NCI-H1092 (cell line): ENCODE measurements at regions not wholly inside any gene's neighbourhood (a gene's known extent, or its start where the extent isn't known, plus 50 kb on each side); places are given as distances from the start of the nearest gene placed in this dataset.
"Not testable (repeated sequence)": the region's sequence is repeated elsewhere in the genome, so short reads cannot be mapped to it uniquely, and the experiment has no call there.

ENCODE experiments used
- DNase-seq: peaks from one replicate; lab custom pipeline; 2025; lab: John Stamatoyannopoulos, UW

DNA sequence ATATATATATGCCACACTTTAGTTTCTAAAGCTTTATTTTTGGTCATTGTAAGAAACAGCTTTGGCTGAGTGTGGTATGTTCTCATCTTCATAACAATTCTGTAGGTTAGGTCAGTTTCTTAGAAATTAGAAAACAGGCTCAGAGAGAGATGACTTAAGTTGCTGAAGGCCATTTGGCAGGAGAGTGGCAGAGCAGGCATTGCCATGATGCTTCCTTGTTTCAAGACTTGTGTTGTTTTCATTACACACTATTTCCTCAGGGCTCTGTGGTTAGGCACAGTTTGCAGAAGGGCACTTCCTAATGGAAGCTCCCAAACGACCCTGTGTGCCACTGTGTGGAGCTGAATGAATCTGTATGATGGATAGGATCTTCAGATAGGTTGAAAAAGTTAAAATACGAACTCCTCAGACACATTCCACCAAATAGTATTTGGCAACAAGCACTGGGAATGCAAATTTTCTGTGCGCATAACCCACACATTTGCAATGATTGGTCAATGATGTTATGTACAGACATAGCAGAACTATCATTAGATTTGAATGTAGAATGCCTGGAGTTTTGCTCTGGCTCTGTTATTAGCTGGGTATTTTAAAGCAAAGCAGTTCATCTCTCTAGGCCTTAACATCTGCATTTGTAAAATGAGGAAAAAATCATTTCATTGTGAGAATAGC, 274.3 kb upstream of the HS3ST1 start:
- DNase-seq: no peak

DNA sequence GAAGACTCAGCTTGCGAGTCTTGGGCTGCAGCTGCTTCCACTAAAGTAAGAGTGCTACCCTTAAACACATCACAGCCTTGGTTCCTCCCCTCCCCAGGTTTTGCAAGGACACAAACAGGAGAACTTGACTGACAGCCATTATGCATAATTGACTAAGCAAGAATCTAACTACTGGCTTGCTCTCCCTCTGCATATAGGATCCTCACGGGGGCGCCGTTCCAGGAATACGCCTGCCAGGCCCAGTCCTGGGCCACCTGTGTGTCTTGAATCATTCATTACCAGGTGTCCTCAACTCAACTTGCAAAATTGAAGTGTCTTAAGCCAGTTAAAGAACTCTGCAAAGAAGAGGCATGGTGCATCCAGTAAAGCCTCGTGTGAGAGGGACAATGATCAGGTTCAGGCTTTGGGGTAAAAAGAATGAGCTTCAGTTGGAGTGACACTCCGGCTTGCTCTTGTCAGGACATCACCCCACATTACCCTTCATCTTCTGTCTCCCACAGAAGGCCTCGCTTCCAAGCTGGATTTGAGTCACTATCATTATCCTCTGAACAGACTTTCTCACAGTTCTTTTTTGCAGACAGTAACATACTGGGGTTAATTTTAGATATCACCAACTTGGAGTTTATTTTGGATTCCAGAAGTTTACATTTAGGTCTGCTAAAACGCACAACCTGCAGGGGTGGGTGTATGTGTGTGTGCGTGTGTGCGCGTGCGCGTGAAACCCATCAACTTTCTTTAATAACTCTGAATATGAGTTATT, 273.5 kb upstream of the HS3ST1 start:
- DNase-seq: no peak

DNA sequence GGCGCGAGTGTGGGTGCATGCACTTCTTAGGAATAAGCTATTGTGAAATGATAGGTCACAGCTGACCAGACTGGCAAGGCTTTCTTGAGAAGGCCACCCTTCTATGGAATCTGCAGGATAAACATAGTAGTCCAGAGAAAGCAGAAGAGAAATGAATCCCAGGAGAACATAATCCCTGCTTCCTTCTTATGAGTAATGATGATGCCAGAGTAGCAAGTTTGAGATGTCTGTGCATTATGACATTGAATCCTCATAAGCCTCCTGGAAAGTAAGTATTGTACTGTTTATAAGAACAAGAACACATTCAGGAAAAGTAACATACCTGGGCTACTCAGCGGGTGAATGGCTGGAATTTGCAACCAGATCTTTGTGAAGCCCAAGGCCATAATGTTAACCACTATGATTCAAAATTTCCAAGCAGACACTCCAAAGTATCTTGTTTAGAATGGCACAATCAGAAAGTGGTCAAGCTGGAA, 272.1 kb upstream of the HS3ST1 start:
- no peak for DNase-seq

DNA sequence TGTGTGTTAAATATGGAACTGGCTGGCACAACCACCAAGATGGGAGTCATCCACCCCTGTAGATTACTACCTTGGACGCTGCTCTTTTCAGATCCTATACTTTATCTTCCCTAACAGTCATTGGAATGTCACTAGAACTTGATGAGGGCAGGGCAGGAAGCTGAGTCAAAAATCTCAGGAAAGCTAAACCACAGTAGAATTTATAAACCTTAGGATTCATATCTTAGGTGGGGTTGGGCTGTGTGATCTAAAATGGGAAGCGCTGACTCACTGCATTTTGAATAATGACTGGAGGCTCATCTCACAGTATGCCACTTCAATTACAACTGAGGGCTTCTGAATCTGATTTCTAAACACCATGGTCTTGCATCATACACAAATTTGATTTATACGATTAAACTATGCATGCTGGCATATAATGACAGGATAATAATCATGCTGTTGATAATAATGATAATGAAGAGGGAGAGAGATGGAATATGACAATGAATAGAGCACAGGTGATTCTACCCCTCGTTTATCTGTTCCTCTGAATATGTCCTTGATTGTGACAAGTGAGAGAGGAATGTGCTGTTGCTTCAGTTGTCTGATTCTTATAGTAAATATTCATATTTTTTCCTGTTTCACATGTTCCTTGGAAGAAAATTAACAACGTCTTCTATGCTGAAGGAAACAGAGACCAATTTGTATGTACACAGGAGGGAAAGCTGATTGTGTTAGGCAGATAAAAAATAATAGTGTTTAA, 270.3 kb upstream of the HS3ST1 start:
- DNase-seq: no peak

DNA sequence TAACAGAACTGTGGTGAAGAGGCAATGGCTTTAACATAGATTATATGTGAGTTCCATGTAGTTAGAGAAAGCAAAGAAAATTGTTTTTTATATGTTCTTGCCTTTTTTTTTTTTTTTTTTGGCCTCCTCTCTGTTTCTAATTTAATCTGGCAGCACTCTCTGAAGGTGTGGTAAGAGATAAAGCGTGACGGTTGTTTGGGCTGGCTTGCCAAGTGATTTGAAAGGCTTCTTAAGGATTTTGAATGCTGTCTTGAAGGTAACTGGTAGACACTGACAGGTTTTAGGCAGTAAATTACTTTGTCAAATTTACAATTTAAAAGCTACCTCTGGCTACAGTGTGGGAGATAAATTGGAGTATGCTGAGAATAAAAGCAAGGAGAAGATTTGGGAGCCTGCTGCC, 269.3 kb upstream of the HS3ST1 start:
- DNase-seq: no peak

DNA sequence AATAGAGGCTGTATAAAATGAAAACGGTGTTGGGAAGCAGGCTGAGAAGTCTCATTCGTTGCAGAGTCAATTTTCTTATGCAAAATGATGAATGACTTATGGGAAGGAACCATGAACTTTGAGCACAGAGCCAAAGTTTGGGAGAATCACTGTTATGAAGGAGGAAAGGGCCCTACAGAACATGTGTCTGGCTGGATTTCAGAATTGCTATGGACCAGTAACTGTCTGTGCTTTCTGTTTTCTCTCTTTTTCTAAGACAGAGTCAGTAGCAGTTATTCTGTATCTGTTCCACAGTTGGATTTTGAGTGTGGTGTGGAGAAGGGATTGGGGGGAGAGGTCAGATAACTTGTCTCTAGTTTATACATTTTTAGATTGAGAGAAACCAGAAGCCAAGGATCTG, 265.0 kb upstream of the HS3ST1 start:
- DNase-seq: no peak

DNA sequence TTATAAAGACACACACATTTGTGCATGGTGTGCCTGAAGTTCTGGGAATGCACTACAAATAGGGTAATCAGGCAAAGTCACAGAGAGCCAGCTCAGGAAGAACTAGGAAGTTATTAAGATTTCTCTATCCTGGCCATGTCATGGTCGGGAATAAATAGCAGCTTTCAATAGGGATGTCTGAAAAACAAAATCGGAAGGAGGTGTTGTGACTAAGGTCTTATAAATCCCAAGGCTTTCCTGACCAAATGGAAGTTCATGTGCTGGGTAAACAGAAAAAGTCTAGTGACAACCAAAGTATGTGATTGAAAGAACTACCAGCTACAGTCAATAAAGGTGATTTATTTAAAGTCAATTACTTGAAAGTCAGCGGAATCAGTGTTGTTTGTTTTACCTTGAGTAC, 262.5 kb upstream of the HS3ST1 start:
- DNase-seq: no peak

DNA sequence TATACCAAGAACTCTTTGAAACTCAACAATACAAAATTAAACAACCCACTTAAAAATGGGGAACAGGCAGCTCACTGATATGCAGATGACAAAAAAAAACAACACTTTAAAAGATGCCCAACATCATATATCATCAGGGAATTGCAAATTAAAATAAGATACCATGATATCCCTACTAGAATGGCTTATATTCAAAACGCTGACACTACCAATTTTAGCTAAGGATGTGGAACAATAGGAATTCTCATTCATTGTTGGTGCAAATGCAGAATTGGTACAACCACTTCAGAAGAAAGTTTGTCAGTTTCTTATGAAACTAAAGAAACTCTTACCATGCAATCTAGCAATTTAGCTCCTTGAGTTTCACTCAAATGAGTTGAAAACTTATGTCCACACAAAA, 259.0 kb upstream of the HS3ST1 start:
- no peak for DNase-seq

DNA sequence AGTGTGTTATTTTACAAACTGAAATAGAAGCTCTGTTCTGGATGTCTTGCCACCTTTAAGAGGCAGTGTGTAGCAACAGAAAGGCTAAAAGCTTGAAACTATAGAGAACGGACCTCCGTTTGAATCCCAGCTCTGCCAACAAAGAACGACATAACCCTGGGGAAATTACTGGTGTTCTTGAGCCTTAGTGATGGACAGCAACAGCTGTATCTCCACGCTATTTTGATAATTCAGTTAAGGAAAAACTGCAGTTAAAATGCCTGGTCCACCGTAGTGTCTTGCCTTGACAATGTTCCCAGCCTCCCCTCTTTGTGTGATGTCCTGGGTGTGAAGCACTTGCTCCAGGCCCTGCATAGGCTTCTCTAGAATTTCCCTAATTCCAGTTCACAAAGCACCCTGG, 256.8 kb upstream of the HS3ST1 start:
- no peak for DNase-seq

DNA sequence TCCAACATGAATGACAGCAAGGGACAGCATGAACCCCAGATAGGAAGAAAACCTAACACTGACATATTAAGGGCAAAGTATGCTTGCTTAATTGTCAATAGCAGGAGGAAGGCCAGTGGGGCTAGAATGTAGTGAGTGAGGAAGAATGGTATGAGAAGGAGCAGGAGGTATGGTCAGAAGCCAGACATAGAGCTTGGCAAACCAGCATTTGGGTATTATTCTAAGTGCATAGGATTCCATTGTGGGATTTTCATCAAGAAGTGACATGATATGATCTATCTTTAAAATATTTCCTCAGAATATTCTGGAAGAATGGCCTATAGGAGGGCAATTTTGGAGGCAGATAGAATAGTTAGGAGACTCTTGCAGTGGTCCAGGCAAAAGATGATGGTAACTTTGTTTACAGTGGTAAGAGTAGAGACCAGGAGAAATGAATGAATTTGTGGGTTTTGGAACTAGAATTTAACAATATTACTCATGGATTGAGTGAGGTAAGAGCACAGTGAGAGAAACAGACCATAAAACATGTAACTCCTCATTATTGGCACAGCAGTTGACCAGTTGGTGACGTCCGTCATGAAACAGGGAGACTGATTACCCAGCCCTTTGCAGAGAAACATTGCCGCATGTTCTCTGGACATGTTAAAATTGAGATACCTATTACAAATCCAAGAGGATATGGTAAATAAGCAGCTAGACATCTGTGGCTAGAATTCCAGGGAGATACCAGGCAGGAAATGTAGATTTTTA, 246.5 kb upstream of the HS3ST1 start:
- no peak for DNase-seq

DNA sequence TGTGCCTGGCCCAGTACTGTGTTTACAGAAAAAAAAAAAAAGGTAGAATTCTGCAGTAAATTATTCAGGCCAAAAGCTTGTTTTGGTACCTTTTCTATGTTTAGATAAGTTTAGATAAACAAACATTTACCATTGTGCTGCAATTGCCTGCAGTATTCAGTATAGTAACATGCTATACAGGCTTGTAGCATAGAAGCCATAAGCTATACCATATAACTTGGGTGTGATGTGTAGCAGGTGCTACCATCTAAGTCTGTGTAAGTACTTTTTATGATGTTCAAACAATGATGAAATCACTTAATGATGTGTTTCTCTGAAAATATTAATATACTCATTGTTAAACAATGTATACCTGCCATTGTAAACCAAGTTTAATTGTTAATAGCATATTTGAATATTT, 241.6 kb upstream of the HS3ST1 start:
- no peak for DNase-seq

DNA sequence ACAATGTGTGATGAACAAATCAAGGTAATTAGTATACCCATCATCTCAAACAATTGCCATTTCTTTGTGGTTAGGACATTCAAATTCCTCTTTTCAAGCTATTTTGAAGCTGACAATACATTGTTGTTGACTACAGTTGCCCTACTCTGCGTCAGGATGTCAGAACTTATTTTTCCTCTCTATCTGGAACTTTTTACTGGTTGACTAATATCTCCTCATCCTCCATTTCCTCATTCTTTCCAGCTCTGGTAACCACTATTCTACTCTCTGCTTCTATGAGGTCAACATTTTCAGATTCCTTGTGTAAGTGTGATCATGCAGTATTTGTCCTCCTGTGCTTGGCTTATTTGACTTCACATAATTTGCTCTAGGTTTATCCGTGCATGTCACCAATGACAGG, 240.5 kb upstream of the HS3ST1 start:
- no peak for DNase-seq

DNA sequence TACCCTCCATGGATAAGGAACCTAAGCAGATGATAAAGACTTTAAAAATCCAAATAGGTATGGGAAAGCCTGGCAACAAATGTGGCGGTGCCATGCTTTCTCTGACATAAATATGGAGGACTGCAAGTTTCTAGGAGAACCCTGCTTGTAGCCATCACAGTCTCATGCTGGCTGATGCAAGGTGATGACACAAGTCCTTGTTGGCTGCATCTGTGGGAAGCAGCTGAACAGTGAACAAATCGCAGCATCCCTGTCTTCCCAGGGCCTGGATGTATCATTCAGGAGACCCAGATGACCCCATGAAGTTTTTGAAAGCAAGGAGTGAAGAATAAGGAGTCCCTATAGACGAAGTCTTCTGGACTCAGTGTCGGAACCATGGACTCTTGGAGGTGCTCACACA, 234.4 kb upstream of the HS3ST1 start:
- DNase-seq: no peak

DNA sequence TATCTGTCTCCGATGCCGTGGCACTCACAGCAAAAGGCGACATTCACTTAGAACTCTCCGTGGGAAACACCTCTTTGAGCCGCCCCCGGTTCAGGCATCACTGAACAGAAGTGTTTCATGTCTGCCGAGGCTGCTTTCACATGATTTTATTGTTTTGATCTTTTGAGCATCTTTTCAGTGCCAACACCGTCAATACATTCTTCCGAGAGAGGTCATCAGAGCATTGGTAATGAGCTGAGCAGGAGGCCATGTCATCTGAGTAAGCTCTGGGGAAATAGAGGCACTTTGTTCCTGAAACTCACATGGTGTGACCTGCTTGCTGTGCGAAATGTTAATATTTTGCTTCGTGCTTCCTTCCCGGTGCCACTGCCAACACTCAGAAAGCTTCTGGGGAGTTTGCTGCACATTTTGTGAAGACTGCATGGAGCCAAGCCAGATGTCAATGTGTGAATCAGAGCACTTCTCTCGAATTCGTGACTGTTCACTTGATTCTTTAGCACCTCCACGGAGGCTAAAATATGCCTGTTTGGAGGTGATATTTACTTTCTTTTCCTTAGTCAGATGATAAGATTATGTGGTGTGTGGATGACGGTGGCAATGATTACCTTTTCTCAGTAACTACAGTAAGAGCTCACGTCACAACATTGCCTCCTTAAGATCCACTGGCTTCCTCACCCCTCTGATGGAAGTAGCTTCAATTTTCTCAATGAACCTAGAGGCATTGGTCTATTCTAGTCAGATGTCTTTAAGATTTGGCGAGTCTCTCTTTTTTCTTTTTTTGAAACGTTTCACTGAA, 222.3 kb upstream of the HS3ST1 start:
- DNase-seq: no peak

DNA sequence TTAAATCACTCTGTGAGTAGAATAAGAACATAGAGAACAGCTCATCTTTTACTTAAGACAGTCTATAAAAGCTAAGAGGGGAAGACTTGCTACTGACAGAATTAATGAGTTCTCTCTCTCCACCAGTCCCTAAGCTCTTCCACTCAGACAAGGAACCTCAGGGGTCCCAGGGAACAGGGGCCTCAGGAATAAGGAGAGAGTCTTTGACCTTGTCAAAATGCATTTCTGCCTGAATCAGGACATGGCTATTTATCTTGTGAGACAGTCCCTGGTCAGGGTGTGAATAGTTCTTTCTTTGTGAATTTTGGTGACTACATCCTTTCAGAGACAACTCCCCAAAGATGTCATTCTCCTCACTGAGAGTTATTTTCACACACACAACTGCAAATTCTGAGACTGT, 218.7 kb upstream of the HS3ST1 start:
- DNase-seq: no peak

DNA sequence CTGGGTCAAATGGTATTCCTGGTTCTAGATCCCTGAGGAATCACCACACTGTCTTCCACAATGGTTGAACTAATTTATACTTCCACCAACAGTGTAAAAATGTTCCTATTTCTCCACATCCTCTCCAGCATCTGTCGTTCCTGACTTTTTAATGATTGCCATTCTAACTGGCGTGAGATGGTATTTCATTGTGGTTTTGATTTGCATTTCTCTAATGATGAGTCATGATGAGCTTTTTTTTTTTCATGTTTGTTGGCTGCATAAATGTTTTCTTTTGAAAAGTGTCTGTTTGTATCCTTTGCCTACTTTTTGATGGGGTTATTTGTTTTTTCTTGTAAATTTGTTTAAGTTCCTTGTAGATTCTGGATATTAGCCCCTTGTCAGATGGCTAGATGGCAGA, 214.4 kb upstream of the HS3ST1 start:
- not testable (repeated sequence) for DNase-seq

DNA sequence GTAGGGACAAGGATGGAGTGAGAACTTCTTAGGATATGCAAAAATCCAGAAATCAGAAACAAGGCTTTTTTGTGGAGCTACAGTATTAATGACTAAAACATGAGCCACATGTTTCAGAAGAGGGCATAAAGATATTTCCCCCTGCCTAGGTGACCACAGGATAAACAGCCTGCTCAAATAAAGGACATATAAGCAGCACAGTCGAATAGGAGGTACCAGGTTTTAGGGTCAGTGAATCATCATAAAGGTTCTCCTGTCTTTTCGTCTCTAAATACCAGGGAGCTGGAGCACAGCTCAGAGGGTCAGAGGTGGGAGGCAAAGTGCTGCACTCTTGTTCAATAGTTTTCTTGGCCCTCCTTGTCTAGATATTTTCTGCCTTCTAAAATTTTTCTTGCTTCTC, 211.9 kb upstream of the HS3ST1 start:
- no peak for DNase-seq

DNA sequence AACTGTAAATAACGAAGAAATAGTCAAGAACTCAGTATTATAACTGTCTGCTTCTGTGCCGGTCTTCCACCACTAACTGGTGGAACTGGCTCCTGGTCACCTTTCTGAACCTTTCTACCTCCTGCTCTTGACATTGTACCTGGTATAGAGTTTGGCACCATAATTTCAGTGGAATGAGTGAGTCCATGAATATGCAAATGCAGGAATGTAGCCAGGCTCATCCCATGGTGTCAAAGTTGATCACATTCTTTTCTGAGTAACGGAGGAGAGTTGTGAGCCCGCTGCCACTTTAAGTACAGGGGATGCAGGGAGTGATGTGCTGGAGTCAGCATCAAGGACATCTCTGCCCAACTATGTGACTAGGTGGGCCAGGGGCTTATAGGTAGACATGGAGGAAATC, 207.9 kb upstream of the HS3ST1 start:
- no peak for DNase-seq

DNA sequence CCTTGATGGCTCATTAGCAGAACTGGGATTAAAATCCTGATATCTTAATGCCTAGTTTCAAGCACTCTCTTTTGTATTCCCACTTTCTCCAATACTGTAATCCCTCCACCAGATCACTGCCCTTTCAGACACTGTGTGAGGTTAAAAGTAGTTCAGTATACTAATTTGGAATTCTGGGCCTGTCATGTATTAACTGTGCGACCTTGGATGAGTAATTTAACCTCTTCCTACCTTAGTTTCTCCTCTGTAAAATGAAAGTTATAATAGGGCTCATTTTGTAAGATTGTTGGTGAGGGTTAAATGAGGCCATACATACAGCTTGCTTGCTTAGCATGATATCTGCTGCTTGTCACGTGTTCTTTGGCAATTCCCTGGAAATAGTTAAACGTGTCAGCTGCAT, 207.3 kb upstream of the HS3ST1 start:
- DNase-seq: no peak

DNA sequence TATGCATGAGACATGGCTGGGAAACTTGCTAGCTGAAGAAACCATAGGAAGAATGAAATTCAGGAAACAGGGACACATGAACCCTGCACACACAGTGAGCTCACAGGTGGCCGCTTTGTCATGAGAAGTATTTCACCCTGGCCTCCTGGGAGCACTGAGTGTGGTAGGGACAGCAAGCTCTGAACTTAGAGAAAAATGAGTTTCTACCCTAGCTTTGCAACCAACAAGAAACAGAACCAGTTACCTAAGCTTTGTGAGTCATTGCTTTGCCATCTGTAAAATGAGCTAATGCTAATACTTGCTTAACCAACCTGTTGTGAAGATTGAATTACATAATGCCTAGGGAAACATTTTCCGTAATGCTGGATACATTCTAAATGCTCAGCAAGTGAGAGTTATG, 206.6 kb upstream of the HS3ST1 start:
- DNase-seq: no peak

DNA sequence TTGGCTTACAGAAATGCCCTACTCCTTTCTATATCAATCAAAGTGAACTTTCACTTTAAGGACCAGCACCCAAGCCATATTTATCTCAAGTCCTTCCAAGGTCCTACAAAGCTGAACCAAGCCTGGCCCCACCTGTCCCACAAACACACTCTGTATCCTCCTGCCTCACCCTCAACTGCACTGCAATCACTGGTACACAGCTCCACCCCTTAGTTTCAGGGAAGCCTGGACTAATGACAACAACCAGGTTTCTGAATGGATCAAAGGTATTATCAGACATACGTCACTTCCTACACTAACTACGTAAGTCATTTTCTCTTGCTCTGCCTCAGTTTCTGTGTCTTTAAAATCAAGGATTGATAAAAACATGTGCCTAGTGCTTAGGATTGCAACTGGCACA, 205.6 kb upstream of the HS3ST1 start:
- DNase-seq: no peak

DNA sequence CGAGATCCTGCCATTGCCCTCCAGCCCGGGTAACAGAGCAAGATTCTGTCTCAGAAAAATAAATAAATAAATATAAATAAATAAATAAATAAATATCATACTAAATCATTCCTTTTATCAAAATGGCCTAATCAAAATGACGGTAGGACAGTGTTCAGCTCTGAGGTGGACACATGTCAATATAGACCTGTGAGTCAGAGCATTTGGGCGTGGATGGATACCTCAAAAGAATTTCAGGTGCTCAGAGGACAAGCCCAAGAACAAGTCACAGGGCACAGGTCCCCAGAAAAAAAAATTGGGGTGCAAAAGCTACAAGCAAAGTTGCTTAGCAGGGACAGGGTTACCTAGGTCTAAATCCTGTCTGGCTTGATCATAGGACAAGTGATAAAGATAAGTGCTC, 204.7 kb upstream of the HS3ST1 start:
- no peak for DNase-seq
